Activated naive CD4-positive, alpha-beta T cell treated with anti-CD3 and anti-CD28 coated beads for 36 hours (primary cell): ENCODE measurements at regions not wholly inside any gene's neighbourhood (a gene's known extent, or its start where the extent isn't known, plus 50 kb on each side); places are given as distances from the start of the nearest gene placed in this dataset.
"Not testable (repeated sequence)": the region's sequence is repeated elsewhere in the genome, so short reads cannot be mapped to it uniquely, and the experiment has no call there.

ENCODE experiments used
- CTCF ChIA-PET: fragments of 350-600 bp; sonication (Branson Sonifier 250); formaldehyde crosslinking; loops from one replicate; lab custom pipeline; 2021; ENCODE audit warnings: antibody characterized with exemption; lab: Charles Lee
- DNase-seq: peaks from one replicate; pipeline ENCODE4 v3.0.0-alpha.2; 2020
- H3K27ac Mint-ChIP-seq: one replicate; pipeline ENCODE4 v1.8.0; 2021; ENCODE audit warnings: mild to moderate bottlenecking, mixed read lengths
- H3K27me3 Mint-ChIP-seq: one replicate; pipeline ENCODE4 v1.8.0; 2021; ENCODE audit warnings: low read depth, mixed read lengths
- H3K36me3 Mint-ChIP-seq: one replicate; pipeline ENCODE4 v1.8.0; 2021; ENCODE audit warnings: low read depth, mixed read lengths
- H3K4me1 Mint-ChIP-seq: one replicate; pipeline ENCODE4 v1.8.0; 2021; ENCODE audit warnings: low read depth, mixed read lengths
- H3K4me3 Mint-ChIP-seq: one replicate; pipeline ENCODE4 v1.8.0; 2021; ENCODE audit warnings: mild to moderate bottlenecking, moderate library complexity, mixed read lengths
- H3K9me3 Mint-ChIP-seq: one replicate; pipeline ENCODE4 v1.8.0; 2021; ENCODE audit warnings: mixed read lengths
- intact Hi-C: fragments of 100-400 bp; cut with micrococcal nuclease; formaldehyde crosslinking; loops from one replicate; pipeline ENCODE4 v1.15.1; 2023

GRCh38 chr6:802223-802622, 109.3 kb upstream of the EXOC2 start:
- CTCF ChIA-PET = interaction anchor here (0.7 kb wide), 1 partner anchor 595 kb away, joined by 3 read pairs; no protein-coding TSS in a partner anchor
- H3K4me3 Mint-ChIP-seq, H3K9me3 Mint-ChIP-seq, H3K36me3 Mint-ChIP-seq, DNase-seq, intact Hi-C loops, H3K27ac Mint-ChIP-seq, H3K4me1 Mint-ChIP-seq: not testable (repeated sequence)
- peaks cover 27% of the 10 kb centered on the region for H3K27me3 Mint-ChIP-seq

GRCh38 chr6:799769-800168, 106.8 kb upstream of the EXOC2 start:
- Mint-ChIP-seq H3K36me3 (no peaks in the 10 kb centered on the region), H3K27ac (no peak overlapping the region), H3K4me1 (no peaks in the 10 kb centered on the region), H3K9me3 (no peaks in the 10 kb centered on the region), H3K27me3 (peaks cover 41% of the 10 kb centered on the region), H3K4me3 (no peak overlapping the region)
- CTCF ChIA-PET = interaction anchor here (1.0 to 2.8 kb wide), 2 partner anchors 78 to 597 kb away, joined by 4 to 16 read pairs; no protein-coding TSS in a partner anchor
- intact Hi-C loops = loop anchor here (5.0 kb wide), 1 partner anchor 518 kb away; no protein-coding TSS in a partner anchor
- DNase-seq = no peak

GRCh38 chr6:797479-798077, 104.6 kb upstream of the EXOC2 start:
- no peaks in the 10 kb centered on the region for H3K36me3 Mint-ChIP-seq

GRCh38 chr6:795046-795685, 102.2 kb upstream of the EXOC2 start:
- no peaks in the 10 kb centered on the region for H3K36me3 Mint-ChIP-seq
- peaks cover 3% of the 10 kb centered on the region for H3K9me3 Mint-ChIP-seq
- H3K4me1 Mint-ChIP-seq = no peaks in the 10 kb centered on the region
- intact Hi-C loops = loop anchor here (2.0 to 5.0 kb wide), 2 partner anchors 522 to 642 kb away; no protein-coding TSS in a partner anchor
- no peak overlapping the region for H3K27ac Mint-ChIP-seq
- no peak for DNase-seq
- no peak overlapping the region for H3K4me3 Mint-ChIP-seq
- H3K27me3 Mint-ChIP-seq = peaks cover 53% of the 10 kb centered on the region
- CTCF ChIA-PET = interaction anchor here (0.7 to 1.0 kb wide), 3 partner anchors 202 to 758 kb away, joined by 3 to 9 read pairs (median 4); no protein-coding TSS in a partner anchor

More at GRCh38 chr6:797479-798077, 104.6 kb upstream of the EXOC2 start:
- DNase-seq = peak; percentile 68
- Mint-ChIP-seq H3K27ac (no peak overlapping the region), H3K9me3 (no peaks in the 10 kb centered on the region), H3K27me3 (peaks cover 51% of the 10 kb centered on the region), H3K4me3 (no peak overlapping the region), H3K4me1 (no peaks in the 10 kb centered on the region)
- intact Hi-C loops = loop anchor here (1.0 to 5.0 kb wide), 3 partner anchors 520 to 600 kb away; no protein-coding TSS in a partner anchor
- CTCF ChIA-PET = interaction anchor here (0.6 to 2.8 kb wide), 10 partner anchors 16 to 599 kb away, joined by 3 to 16 read pairs (median 3); no protein-coding TSS in a partner anchor

GRCh38 chr6:793261-793660, 100.3 kb upstream of the EXOC2 start:
- intact Hi-C loops = no loop called here
- CTCF ChIA-PET = no interaction called here
- H3K4me1 Mint-ChIP-seq = peaks cover 3% of the 10 kb centered on the region
- H3K27ac Mint-ChIP-seq = no peak overlapping the region
- H3K36me3 Mint-ChIP-seq = no peaks in the 10 kb centered on the region
- peaks cover 48% of the 10 kb centered on the region for H3K27me3 Mint-ChIP-seq
- DNase-seq = no peak
- H3K9me3 Mint-ChIP-seq = peaks cover 3% of the 10 kb centered on the region
- no peak overlapping the region for H3K4me3 Mint-ChIP-seq

GRCh38 chr6:792662-793061, 99.7 kb upstream of the EXOC2 start:
- Mint-ChIP-seq H3K4me3 (no peak overlapping the region), H3K36me3 (no peaks in the 10 kb centered on the region), H3K4me1 (peaks cover 9% of the 10 kb centered on the region), H3K9me3 (peaks cover 3% of the 10 kb centered on the region), H3K27ac (no peak overlapping the region), H3K27me3 (peaks cover 43% of the 10 kb centered on the region)
- CTCF ChIA-PET = no interaction called here
- intact Hi-C loops = no loop called here
- DNase-seq = no peak

GRCh38 chr6:788058-788457, 95.1 kb upstream of the EXOC2 start:
- Mint-ChIP-seq H3K4me1 (peaks cover 15% of the 10 kb centered on the region), H3K27ac (no peak overlapping the region)
- intact Hi-C loops = no loop called here

GRCh38 chr6:786946-787763, 94.2 kb upstream of the EXOC2 start:
- intact Hi-C loops = loop anchor here (1.0 to 2.0 kb wide), 4 partner anchors 65 to 598 kb away; no protein-coding TSS in a partner anchor
- peaks cover 9% of the 10 kb centered on the region for H3K27me3 Mint-ChIP-seq
- peaks cover 3% of the 10 kb centered on the region for H3K9me3 Mint-ChIP-seq
- CTCF ChIA-PET = interaction anchor here (0.9 to 1.5 kb wide), 4 partner anchors 11 to 650 kb away, joined by 3 to 12 read pairs (median 4); no protein-coding TSS in a partner anchor
- DNase-seq = peak; percentile 28
- peaks cover 15% of the 10 kb centered on the region for H3K4me1 Mint-ChIP-seq
- no peaks in the 10 kb centered on the region for H3K36me3 Mint-ChIP-seq
- H3K27ac Mint-ChIP-seq = no peak overlapping the region
- H3K4me3 Mint-ChIP-seq = no peak overlapping the region

More at GRCh38 chr6:788058-788457, 95.1 kb upstream of the EXOC2 start:
- Mint-ChIP-seq H3K4me3 (no peak overlapping the region), H3K9me3 (peaks cover 3% of the 10 kb centered on the region), H3K36me3 (no peaks in the 10 kb centered on the region), H3K27me3 (peaks cover 14% of the 10 kb centered on the region)
- DNase-seq = peak; percentile 67
- CTCF ChIA-PET = interaction anchor here (0.9 to 1.5 kb wide), 4 partner anchors 12 to 649 kb away, joined by 3 to 12 read pairs (median 4); no protein-coding TSS in a partner anchor

GRCh38 chr6:783966-784735, 91.2 kb upstream of the EXOC2 start:
- peaks cover 13% of the 10 kb centered on the region for H3K4me1 Mint-ChIP-seq
- no peaks in the 10 kb centered on the region for H3K36me3 Mint-ChIP-seq
- H3K27ac Mint-ChIP-seq = no peak overlapping the region
- H3K27me3 Mint-ChIP-seq = peaks cover 3% of the 10 kb centered on the region
- H3K9me3 Mint-ChIP-seq = no peaks in the 10 kb centered on the region
- DNase-seq = no peak
- no peak overlapping the region for H3K4me3 Mint-ChIP-seq
- intact Hi-C loops = no loop called here
- CTCF ChIA-PET = interaction anchor here (0.5 to 1.1 kb wide), 2 partner anchors 64 to 191 kb away, joined by 3 read pairs; no protein-coding TSS in a partner anchor

GRCh38 chr6:782141-782540, 89.2 kb upstream of the EXOC2 start:
- Mint-ChIP-seq H3K36me3 (no peaks in the 10 kb centered on the region), H3K27ac (no peak overlapping the region), H3K9me3 (no peaks in the 10 kb centered on the region), H3K4me3 (no peak overlapping the region), H3K27me3 (peaks cover 3% of the 10 kb centered on the region), H3K4me1 (peaks cover under 1% of the 10 kb centered on the region)
- no peak for DNase-seq
- intact Hi-C loops = no loop called here
- CTCF ChIA-PET = no interaction called here

GRCh38 chr6:781350-781961, 88.5 kb upstream of the EXOC2 start:
- no peak for DNase-seq
- Mint-ChIP-seq H3K4me3 (no peak overlapping the region), H3K9me3 (no peaks in the 10 kb centered on the region), H3K36me3 (no peaks in the 10 kb centered on the region), H3K27me3 (peaks cover 3% of the 10 kb centered on the region), H3K4me1 (no peaks in the 10 kb centered on the region), H3K27ac (no peak overlapping the region)
- intact Hi-C loops = no loop called here
- CTCF ChIA-PET = no interaction called here
